ENCODE measurements at regions not wholly inside any gene's neighbourhood (a gene's known extent, or its start where the extent isn't known, plus 50 kb on each side); places are given as distances from the start of the nearest gene placed in this dataset.
"Not testable (repeated sequence)": the region's sequence is repeated elsewhere in the genome, so short reads cannot be mapped to it uniquely, and the experiment has no call there.

DNA sequence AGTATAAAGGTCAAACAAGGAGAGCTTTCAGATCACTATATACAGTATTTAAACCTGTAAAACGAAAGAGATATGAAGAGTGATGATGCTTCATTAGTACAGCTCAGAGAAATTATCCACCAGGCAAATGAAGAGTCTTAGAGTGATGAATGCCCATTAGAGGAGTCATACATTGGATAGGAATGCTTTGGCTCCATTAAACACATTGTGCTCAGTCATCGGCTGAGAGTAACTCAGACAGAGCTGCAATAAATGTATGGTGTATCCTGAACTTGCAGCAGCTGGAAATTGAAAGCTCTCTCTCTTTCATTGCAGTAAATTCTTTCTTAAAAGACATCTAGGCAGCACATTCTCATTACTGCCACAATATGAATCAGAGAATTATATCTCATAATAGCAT lies 340.8 kb upstream of the SPHKAP start:
- DNase-seq (ENCODE audit: low read depth): peak; percentile 6

DNA sequence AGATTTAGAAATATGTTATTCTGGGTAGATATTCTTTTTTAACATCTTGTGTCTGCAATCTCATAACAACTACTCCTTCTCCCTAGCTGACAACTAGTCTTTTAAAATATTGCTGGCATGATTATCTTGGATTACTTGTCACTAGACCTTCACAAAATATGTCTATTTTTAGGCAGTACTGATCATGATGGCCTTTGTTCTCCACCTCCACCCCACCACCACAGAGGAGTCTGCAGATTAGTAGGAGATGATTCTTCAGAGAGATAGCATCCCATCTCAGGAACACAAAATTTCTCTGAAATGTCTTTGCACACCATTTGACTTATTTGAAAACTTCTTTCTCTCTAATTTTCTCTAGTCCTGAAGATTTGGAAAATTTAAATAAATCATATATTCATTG lies 338.1 kb upstream of the SPHKAP start:
- DNase-seq (ENCODE audit: low read depth): no peak

DNA sequence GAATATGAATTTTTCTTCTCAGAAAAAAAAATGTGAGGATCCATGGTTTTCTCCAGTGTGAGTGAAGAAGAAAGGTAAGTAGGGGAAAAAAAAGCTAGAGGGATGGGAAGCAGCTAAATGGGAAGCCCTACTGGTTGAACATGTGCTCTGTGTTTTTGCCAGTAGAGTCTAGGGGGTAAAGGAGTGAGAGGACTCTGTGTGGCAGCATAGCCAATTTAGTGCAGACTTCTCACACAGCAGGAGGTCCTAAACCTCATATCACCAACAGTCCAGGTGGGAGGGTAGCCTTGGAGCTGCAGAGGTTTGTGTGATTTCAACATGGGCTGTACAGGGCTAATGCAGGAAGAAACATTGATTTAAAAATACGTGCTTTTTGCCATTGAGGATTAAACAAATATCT lies 334.5 kb upstream of the SPHKAP start:
- DNase-seq (ENCODE audit: low read depth): no peak

DNA sequence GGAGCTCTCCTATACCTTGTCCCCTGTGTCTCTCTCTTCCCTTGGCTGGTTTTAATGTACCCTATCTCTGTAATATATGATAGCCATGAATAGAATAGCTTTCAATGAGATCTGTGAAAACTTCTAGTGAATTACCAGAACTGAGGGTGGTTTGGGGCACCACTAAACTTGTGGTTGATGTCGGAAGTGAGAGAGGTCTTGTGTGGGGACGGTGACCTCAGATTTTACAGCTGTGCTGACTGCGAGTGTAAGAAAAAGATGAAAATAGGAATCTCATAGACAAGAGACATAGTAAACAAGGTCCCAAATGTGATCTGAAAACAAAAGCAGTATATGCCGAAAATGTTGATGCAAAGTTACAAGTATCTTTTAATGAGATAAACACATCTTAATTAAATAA lies 332.0 kb upstream of the SPHKAP start:
- not testable (repeated sequence) for DNase-seq (ENCODE audit: low read depth)

DNA sequence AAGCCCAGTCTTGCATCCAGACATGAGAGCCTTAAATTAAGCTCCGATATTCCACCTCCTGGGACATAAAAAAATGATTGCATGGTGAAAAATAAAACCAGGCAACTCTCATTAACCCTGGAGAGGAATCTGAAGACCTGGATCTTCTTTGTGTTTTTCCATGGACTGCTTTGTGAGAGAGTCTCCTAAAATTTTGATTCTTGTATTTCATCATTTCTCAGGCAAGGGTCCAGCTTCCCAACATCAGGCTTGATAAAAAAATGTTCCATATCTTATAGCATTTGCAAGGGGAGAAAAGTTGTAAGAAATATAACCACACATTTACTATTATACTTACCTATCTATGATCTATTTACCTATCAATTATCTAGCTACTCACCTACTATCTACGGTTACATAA lies 327.5 kb upstream of the SPHKAP start:
- DNase-seq (ENCODE audit: low read depth): no peak

DNA sequence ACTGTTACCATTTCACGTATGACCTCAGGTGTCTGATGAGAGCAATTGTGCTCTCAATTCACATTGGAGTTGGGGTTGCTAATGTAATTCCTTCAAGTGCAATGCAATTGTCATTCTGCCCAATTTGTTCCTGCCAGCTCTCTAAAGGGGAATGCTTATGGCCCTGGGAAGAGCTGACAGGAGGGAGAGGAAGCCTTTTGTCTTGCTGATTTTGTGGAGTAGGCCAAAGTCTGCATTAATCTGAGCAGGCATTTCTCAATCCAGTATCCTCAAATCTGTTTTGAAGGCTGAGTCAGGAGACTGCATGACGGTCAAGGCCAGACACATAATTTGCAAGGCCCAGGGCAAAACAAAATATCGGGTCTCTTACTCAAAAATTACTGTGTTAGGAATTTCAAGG lies 326.4 kb upstream of the SPHKAP start:
- DNase-seq (ENCODE audit: low read depth): peak; percentile 10

DNA sequence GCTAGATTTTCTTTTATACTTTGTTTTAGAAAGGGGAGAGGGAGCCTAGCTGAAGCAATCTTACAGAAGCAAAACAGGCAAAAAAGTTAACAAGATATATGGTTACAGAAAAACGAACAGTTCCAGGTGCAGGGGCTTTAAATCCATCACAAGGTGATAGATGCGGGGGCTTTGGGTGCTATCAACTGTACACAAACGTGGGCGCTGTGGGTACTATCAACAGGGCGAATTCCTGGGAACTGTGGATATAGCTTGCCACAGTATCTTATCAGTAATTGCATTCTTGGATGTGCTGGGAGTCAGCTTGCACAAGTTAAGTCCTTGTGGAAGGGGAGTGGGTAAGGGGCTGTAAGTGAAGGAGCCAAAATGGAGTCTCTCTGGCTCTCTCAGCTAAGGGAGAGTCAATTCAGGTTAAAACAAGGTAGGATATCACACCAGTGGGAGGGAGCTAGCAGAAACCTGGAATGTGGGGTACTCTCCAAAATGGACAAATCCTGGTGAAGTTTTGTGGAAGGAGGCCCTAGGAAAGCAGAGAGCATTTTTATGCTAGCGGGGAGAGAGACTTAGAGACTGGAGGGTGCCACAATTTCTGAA lies 325.8 kb upstream of the SPHKAP start:
- DNase-seq (ENCODE audit: low read depth): no peak

DNA sequence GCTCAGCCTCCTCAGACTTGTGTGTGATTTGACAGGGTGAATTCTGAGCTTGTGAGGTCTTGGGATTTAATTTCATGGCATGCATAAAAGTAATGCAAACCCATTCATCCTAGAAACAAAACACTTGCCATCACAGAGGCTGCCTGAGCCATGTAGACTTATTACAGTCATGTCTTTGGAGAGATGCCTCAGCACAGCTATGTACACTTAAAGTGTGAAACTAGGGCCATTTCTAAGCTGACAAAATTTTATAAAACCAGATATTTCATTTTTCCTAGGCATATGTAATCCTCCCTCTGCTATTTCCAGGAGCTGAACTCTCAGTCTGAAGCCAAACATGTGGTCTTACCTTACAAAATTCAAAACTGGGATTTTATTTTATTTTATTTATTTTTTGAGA lies 322.2 kb upstream of the SPHKAP start:
- no peak for DNase-seq (ENCODE audit: low read depth)

DNA sequence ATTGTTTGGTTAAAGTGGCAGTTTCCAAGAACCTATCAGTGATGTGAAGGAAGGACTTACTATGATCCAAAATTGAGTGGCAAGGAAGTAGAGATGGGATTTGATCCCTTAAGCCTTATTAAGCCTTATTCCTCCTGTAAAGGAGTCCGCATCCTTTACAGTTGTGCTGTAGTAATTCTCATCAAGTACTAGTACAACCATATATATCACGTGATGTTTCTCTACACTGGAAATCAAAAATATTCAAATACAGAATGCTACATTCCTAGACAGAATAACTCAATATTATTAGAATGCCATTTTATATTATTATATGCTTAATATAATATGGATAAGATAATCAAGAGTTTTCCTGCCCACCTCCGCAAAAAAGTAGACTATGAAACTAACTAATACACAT lies 312.4 kb upstream of the SPHKAP start:
- DNase-seq (ENCODE audit: low read depth): no peak

DNA sequence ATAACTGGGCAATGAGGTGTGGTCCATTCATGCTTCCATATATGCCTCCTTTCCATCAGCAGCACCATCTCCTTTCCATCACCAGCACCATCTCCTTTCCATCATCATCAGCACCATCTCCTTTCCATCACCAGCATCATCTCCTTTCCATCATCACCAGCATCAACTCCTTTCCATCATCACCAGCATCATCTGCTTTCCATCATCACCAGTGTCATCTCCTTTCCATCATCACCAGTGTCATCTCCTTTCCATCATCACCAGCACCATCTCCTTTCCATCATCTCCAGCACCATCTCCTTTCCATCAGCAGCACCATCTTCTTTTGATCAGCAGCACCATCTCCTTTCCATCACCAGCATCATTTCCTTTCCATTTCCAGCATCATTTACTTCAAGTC lies 297.5 kb upstream of the SPHKAP start:
- DNase-seq (ENCODE audit: low read depth): no peak

DNA sequence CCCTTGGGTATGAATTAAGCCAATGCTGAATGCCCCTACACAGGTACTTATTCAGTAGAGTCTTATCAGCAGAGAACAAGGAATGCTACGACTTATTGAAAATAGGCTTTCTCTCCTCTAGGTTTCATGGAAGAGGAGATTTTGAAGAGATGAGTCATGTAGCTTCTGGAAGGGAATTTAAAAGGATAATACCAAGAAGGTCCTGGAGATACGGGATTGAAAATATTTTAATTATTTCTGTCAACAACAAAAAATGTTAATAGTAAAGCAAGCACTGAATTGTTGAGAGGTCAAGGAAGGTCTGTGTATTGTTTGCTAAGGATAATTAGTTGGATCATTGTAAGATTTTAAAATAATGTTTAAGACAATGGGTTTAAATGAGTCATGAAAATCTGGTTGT lies 293.0 kb upstream of the SPHKAP start:
- DNase-seq (ENCODE audit: low read depth): peak; percentile 1

DNA sequence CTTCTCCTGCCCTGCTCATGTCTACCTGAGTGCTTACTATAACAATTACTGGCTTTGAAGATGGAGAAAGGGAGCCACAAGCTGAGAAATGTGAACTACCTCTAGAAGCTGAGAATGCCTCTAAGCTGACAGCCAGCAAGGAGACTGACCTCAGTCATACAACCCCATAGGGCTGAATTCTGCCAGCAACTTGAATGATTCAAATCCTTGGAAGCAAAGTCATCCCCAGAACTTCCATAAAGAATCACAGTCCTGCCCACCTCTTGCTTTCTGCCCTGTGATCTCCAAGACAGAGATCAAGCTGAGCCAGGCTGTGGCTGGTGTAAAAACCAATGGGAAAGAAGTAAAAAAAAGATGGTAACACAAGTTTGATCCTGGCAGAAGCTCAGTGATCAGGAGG lies 288.2 kb upstream of the SPHKAP start:
- DNase-seq (ENCODE audit: low read depth): no peak

DNA sequence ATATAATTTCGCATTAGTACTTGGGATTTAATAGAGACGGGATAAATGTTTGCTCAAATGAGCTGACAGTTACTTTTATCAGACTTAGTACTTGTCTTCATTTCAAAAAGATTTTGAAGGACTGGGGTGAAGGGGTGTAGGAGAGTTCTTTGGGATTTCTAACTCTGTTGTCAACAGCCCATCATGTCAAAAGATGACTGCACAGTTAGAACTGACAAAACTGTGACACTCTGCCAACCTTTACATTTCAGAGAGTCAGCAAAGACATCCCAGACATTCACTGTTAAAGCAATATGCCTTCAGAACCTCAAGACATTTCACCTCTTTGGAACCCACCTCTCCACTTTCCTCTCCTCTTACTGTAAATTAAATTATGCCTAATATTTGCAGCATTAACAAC lies 285.4 kb upstream of the SPHKAP start:
- DNase-seq (ENCODE audit: low read depth): no peak

DNA sequence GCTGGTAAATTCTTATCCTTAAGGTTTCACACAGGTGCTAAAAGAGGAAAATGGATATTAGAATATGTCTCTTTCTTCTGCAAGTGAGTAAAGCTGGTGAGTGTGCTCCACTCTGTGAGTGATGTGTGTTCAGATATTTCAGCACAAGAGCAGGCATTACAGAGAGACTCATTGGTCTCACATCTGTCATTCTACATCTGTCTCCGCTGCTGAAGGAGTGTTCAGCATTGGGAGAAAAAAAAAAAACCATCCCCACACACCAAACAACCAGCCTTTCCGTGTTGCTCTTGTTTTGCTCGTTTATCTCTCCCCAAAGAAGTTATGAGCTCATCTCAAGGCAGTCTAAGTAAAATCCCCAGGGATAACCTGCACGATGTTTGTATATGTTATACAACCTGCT lies 283.9 kb upstream of the SPHKAP start:
- no peak for DNase-seq (ENCODE audit: low read depth)

DNA sequence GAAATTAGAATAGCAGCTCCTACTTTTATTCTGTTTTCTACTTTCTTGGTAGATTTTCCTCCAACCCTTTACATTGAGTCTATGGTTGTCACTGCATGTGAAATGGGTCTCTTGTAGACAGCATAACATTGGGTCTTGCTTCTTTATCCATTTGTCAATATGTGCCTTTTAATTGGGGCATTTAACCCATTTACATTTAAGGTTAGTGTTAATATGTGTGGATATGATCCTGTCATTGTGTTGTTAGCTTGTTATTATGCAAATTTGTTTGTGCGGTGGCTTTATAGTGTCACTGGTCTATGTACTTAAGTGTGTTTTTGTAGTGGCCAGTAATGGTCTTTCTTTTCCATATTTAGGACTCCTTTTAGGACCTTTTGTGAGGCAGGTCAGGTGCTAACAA lies 276.9 kb upstream of the SPHKAP start:
- no peak for DNase-seq (ENCODE audit: low read depth)

DNA sequence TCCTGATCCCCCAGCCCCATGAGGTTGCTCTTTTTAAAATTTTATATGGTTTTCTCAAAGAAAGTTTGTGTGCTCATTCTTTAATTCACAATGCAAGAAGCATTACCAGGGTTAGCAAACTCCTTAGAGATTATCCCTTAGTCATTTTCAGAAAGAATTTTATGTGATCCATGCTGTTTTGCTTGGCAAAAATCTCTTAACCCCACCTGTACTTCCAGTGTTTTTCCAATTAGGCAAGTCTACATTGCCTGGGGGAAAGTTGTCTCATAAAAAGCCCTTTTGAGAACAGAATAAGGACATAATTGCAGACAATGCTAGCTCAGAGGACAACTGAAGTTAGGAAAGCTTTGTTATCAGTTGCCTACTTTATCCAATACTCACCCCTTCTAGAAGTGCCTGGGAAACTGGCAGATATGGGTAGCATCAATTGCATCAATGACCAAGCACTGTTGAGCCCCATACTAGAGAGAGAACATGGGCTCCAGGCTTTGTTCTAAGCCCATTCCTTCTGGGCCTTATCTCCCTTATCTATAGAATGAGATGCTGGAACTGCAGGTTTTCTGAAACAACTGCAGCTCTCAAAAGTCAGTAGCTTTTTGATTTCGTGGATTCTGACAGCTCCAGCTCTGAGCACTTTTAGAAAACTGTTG lies 265.9 kb upstream of the SPHKAP start:
- no peak for DNase-seq (ENCODE audit: low read depth)

DNA sequence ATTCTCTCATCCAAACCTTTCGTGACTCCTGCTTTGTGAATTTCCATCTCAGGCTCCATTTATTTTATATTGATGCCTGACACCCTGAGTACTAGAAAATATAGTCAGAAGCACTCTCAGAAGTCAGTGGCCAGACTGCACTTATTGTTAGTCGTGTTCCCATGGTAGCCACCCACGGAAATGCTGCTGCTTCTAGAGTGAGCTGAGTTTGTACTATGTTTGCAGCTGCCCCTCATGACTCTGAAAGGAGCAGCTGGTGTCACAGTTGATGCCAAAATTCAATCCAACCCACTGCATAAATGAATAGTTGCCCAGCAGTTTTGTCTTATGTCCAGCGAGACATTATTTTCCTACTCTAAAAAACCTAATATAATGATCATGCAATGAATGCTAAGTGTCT lies 265.2 kb upstream of the SPHKAP start:
- DNase-seq (ENCODE audit: low read depth): no peak

DNA sequence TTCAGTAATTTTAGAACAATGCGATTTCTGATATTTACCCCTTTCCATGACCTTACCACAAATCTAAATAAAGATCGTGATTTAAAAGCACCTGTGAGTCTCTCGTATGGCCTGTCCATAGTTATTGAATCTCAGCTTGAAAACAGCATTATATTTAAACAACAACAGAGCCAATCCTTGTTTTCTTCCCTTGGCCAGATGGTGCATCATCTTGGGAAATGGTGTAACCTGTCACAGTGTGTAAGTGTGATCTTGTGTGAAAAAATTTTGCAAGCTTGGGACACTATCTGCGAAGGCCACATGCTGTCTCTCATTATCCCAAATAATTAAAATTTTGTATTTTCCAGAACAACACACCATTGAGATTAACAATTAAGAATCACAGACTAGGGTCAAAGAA lies 262.7 kb upstream of the SPHKAP start:
- DNase-seq (ENCODE audit: low read depth): no peak

DNA sequence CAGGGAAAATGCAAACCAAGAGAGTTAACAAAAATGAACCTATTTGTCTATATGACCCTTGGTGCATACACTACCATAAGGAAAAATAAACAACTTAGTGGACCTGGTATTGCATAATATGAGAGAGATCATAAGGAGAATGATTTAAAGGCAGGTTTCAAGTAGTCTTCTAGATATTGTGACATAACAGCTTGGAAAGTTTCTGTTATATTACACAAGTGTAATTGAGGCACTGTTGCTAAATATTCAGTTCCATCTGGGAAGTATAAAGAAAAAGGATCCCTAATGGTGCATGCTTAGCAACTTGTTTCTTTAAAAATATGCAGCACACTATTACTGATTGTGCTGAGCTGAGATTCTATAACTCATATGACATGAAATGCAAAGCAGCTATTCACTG lies 252.2 kb upstream of the SPHKAP start:
- no peak for DNase-seq (ENCODE audit: low read depth)

DNA sequence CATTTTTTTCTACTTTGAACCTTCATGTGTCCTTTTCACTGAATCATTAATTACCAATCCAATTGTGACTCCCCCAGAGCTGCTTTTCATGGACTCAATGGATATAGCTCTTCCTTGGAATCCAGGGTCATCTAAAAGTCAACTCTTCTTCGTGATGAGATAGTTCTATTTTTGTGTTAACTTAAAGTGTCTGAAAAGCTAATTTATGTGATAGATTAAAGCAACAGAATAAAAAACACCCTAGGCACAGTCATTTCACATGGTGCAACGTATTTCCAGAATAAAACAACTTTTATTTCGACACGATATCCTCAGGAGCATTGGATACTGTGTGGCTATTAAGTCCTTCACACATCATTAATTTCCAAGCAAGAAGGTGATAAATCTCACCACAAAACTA lies 250.6 kb upstream of the SPHKAP start:
- no peak for DNase-seq (ENCODE audit: low read depth)

DNA sequence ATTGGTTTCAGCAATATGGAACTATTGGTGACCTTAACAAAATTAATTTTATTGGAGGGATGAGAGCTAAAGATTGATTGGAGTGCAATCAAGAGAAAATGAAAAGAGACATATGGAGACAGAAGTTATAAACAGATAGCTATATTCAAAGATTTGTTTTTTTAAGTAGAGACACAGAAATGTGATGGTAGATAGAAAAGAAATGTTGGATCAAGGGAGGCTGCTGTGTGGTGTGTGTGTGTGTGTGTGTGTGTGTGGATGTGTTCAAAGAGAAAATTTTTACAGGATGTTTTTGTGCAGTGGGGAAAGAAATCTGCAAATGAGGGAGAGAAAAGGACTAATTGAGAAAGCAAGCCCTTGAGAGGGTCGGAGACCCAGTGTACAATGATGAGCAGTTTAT lies 249.5 kb upstream of the SPHKAP start:
- DNase-seq (ENCODE audit: low read depth): no peak

DNA sequence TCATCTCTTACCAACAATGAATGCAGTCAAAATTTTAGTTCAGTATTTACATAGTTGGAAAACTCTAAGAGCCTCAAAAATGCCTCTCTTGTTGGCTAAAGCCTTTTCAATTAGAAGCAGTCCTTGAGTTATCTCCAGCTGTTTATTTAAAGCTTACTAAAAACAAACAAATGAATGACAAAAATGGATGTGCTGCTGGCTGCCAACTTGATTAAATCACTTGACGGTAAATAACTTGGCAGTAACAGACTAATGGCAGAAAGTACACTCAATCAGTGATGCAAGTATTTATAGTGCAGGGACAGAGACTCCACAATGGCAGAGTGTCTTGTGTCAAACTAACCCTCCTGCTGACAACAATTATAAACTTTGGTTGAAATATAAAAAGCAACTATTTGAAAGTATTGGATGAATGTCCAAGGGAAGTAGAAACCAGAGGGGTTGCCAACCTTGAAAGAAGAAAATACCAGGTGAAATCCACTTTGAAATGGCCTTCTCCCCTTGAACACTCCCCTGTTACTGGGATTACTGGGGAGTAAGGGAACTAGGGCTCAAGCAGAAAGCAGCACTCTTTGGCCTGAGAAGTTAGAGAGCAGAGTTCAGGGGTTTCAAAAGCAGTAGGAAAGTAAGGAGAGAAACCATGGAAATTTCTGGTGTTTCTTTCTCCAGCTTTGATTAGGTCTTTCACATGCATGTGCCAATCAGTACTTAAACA lies 245.2 kb upstream of the SPHKAP start:
- no peak for DNase-seq (ENCODE audit: low read depth)

DNA sequence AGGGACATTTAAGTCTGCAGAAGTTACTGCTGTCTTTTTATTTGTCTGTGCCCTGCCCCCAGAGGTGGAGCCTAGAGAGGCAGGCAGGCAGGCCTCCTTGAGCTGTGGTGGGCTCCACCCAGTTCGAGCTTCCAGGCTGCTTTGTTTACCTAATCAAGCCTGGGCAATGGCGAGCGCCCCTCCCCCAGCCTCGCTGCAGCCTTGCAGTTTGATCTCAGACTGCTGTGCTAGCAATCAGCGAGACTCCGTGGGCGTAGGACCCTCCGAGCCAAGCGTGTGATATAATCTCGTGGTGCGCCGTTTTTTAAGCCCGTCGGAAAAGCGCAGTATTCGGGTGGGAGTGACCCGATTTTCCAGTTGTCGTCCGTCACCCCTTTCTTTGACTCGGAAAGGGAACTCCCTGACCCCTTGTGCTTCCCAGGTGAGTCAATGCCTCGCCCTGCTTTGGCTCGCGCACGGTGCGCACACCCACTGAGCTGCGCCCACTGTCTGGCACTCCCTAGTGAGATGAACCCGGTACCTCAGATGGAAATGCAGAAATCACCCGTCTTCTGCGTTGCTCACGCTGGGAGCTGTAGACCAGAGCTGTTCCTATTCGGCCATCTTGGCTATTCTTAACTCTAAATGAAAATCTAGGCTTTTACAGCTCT lies 244.0 kb upstream of the SPHKAP start:
- DNase-seq (ENCODE audit: low read depth): not testable (repeated sequence)
